GM19328 (cell line): ENCODE measurements at regions not wholly inside any gene's neighbourhood (a gene's known extent, or its start where the extent isn't known, plus 50 kb on each side); places are given as distances from the start of the nearest gene placed in this dataset.

Source experiments
- ATAC-seq: cut with Tn5 transposase; IDR thresholded peaks from one replicate; pipeline ENCODE4 v1.9.1; 2021; ENCODE audit warnings: mild to moderate bottlenecking, moderate library complexity; ENCODE audit not compliant: unreplicated experiment

GRCh38 chr15:81869161-81869954, 176.5 kb downstream of the MEX3B start:
- ATAC-seq = no peak

- peak; percentile 91 for ATAC-seq
These were observed 179.8 kb downstream of the MEX3B start for GRCh38 chr15:81865850-81866537.

- no peak for ATAC-seq
These were observed 182.7 kb downstream of the MEX3B start for GRCh38 chr15:81863162-81863561.

GRCh38 chr15:81859737-81860516, 185.9 kb downstream of the MEX3B start:
- ATAC-seq = no peak

GRCh38 chr15:81858586-81858985, 187.2 kb downstream of the MEX3B start:
- ATAC-seq = no peak

GRCh38 chr15:81858136-81858535, 187.7 kb downstream of the MEX3B start:
- ATAC-seq = no peak

- no peak for ATAC-seq
These were observed 189.2 kb downstream of the MEX3B start for GRCh38 chr15:81856634-81857026.

- ATAC-seq = no peak
These were observed 189.7 kb downstream of the MEX3B start for GRCh38 chr15:81856001-81856633.

GRCh38 chr15:81853150-81853748, 192.6 kb downstream of the MEX3B start:
- no peak for ATAC-seq

GRCh38 chr15:81852411-81853149, 193.2 kb downstream of the MEX3B start:
- ATAC-seq = no peak

- no peak for ATAC-seq
These were observed 194.1 kb downstream of the MEX3B start for GRCh38 chr15:81851757-81852156.

GRCh38 chr15:81851325-81851724, 194.5 kb downstream of the MEX3B start:
- no peak for ATAC-seq

- no peak for ATAC-seq
These were observed 196.5 kb downstream of the MEX3B start for GRCh38 chr15:81849289-81849688.

- no peak for ATAC-seq
These were observed 197.1 kb downstream of the MEX3B start for GRCh38 chr15:81848701-81849100.

GRCh38 chr15:81843757-81844407, 201.9 kb downstream of the MEX3B start:
- no peak for ATAC-seq

- peak; percentile 57 for ATAC-seq
These were observed 202.6 kb downstream of the MEX3B start for GRCh38 chr15:81843226-81843625.

- no peak for ATAC-seq
These were observed 206.4 kb downstream of the MEX3B start for GRCh38 chr15:81839387-81839786.

- ATAC-seq = no peak
These were observed 210.1 kb downstream of the MEX3B start for GRCh38 chr15:81835731-81836130.

GRCh38 chr15:81830520-81830919, 215.3 kb downstream of the MEX3B start:
- no peak for ATAC-seq

GRCh38 chr15:81829918-81830317, 215.9 kb downstream of the MEX3B start:
- ATAC-seq = no peak
